ENCODE measurements at regions not wholly inside any gene's neighbourhood (a gene's known extent, or its start where the extent isn't known, plus 50 kb on each side); places are given as distances from the start of the nearest gene placed in this dataset.

- Histone ChIP-seq H3K27me3 (ENCODE audit: insufficient read depth, low read depth, low read length) (no peaks in the 10 kb centered on the region), H2AFZ (ENCODE audit: low read depth, low read length) (no peak overlapping the region), H3K27ac (ENCODE audit: low read length) (no peak overlapping the region), H3K9me3 (ENCODE audit: low read length) (no peaks in the 10 kb centered on the region), H3K9me2 (ENCODE audit: insufficient read depth, low read length) (no peaks in the 10 kb centered on the region), H3K36me3 (ENCODE audit: insufficient read depth, low read length) (no peaks in the 10 kb centered on the region), H3K4me2 (ENCODE audit: low read length) (no peak overlapping the region), H3F3A (ENCODE audit: insufficient read depth, low read length, poor library complexity, severe bottlenecking) (no peaks in the 10 kb centered on the region), H4K20me1 (ENCODE audit: insufficient read depth) (no peaks in the 10 kb centered on the region), H3K79me2 (replicated peaks; ENCODE audit: insufficient read depth, low read length) (no peaks in the 10 kb centered on the region), H3K4me3 (ENCODE audit: low read length) (no peak overlapping the region), H3K9ac (ENCODE audit: low read length) (no peak overlapping the region)
- TF ChIP-seq EP300 (conservative IDR thresholded peaks at IDR 0.05; ENCODE audit: poor library complexity, severe bottlenecking) (no peak), POLR2AphosphoS5 (IDR thresholded peaks at IDR 0.05) (no peak), SMC3 (conservative IDR thresholded peaks at IDR 0.05; ENCODE audit: poor library complexity) (no peak), EZH2 (IDR thresholded peaks at IDR 0.05; ENCODE audit: borderline replicate concordance, insufficient read depth, low read length, poor library complexity, severe bottlenecking) (no peak), RAD21 (conservative IDR thresholded peaks at IDR 0.05) (no peak), MXI1 (conservative IDR thresholded peaks at IDR 0.05; ENCODE audit: poor library complexity, severe bottlenecking) (no peak), TAF1 (IDR thresholded peaks at IDR 0.05; ENCODE audit: low read depth) (no peak), REST (IDR thresholded peaks at IDR 0.05; ENCODE audit: borderline replicate concordance) (no peak)
- TF ChIP-seq, protein P1, sequence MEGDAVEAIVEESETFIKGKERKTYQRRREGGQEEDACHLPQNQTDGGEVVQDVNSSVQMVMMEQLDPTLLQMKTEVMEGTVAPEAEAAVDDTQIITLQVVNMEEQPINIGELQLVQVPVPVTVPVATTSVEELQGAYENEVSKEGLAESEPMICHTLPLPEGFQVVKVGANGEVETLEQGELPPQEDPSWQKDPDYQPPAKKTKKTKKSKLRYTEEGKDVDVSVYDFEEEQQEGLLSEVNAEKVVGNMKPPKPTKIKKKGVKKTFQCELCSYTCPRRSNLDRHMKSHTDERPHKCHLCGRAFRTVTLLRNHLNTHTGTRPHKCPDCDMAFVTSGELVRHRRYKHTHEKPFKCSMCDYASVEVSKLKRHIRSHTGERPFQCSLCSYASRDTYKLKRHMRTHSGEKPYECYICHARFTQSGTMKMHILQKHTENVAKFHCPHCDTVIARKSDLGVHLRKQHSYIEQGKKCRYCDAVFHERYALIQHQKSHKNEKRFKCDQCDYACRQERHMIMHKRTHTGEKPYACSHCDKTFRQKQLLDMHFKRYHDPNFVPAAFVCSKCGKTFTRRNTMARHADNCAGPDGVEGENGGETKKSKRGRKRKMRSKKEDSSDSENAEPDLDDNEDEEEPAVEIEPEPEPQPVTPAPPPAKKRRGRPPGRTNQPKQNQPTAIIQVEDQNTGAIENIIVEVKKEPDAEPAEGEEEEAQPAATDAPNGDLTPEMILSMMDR (IDR thresholded peaks at IDR 0.05; ENCODE audit: poor library complexity, severe bottlenecking): no peak
These were observed 174.6 kb downstream of the SUCLA2 start for GRCh38 chr13:47826471-47826870.

DNA sequence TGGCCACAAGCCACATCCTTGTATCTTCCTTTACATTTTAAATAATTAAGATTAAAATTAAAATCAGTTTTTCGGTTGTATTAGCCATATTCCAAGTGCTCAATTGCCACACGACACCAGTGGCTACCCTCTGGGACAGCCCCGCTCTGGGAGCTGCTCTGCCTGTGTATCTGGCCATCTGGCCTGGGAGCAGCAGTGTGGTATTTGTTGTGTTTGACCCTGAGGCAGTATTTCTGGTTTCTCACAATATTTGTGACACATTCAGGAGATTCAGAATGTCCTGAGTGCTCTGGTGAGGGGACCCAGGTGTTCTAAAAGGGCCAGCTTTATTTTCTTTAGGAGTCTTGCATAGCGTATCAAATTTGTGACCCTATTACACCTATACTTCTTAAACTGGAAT, 179.0 kb downstream of the SUCLA2 start:
- TF ChIP-seq EP300 (conservative IDR thresholded peaks at IDR 0.05; ENCODE audit: poor library complexity, severe bottlenecking): no peak
- TF ChIP-seq EZH2 (IDR thresholded peaks at IDR 0.05; ENCODE audit: borderline replicate concordance, insufficient read depth, low read length, poor library complexity, severe bottlenecking): no peak
- TF ChIP-seq REST (IDR thresholded peaks at IDR 0.05; ENCODE audit: borderline replicate concordance): no peak
- TF ChIP-seq, protein P1 (IDR thresholded peaks at IDR 0.05; ENCODE audit: poor library complexity, severe bottlenecking): no peak
- no peak for TF ChIP-seq TAF1 (IDR thresholded peaks at IDR 0.05; ENCODE audit: low read depth)
- TF ChIP-seq MXI1 (conservative IDR thresholded peaks at IDR 0.05; ENCODE audit: poor library complexity, severe bottlenecking): no peak
- TF ChIP-seq POLR2AphosphoS5 (IDR thresholded peaks at IDR 0.05): no peak
- no peak for TF ChIP-seq RAD21 (conservative IDR thresholded peaks at IDR 0.05)
- no peak for TF ChIP-seq SMC3 (conservative IDR thresholded peaks at IDR 0.05; ENCODE audit: poor library complexity)
- H3K79me2 ChIP-seq (replicated peaks; ENCODE audit: insufficient read depth, low read length): no peaks in the 10 kb centered on the region

More for the DNA sequence above, 179.0 kb downstream of the SUCLA2 start:
- Histone ChIP-seq H3K27me3 (ENCODE audit: insufficient read depth, low read depth, low read length) (no peaks in the 10 kb centered on the region), H4K20me1 (ENCODE audit: insufficient read depth) (no peaks in the 10 kb centered on the region), H3K9me2 (ENCODE audit: insufficient read depth, low read length) (no peaks in the 10 kb centered on the region), H3F3A (ENCODE audit: insufficient read depth, low read length, poor library complexity, severe bottlenecking) (no peaks in the 10 kb centered on the region), H3K9me3 (ENCODE audit: low read length) (no peaks in the 10 kb centered on the region), H3K4me3 (ENCODE audit: low read length) (no peak overlapping the region), H3K27ac (ENCODE audit: low read length) (no peak overlapping the region), H3K9ac (ENCODE audit: low read length) (no peak overlapping the region), H2AFZ (ENCODE audit: low read depth, low read length) (no peak overlapping the region), H3K4me2 (ENCODE audit: low read length) (no peak overlapping the region), H3K36me3 (ENCODE audit: insufficient read depth, low read length) (no peaks in the 10 kb centered on the region)

Data from neural cell (in vitro differentiated cells).